KMS-11 (cell line): ENCODE measurements at regions not wholly inside any gene's neighbourhood (a gene's known extent, or its start where the extent isn't known, plus 50 kb on each side); places are given as distances from the start of the nearest gene placed in this dataset.

ENCODE experiments used
- H2AFZ ChIP-seq: fragments of 200-600 bp; sonication (generic); 2 replicates; pipeline ENCODE4 v1.6.1; 2016; ENCODE audit warnings: antibody characterized with exemption, mixed run types, low read depth
- H3K27ac ChIP-seq: fragments of 200-600 bp; sonication (generic); 2 replicates; pipeline ENCODE4 v1.6.1; 2016; ENCODE audit warnings: mild to moderate bottlenecking, mixed run types
- H3K27me3 ChIP-seq: fragments of 200-600 bp; sonication (generic); 2 replicates; pipeline ENCODE4 v1.6.1; 2017; ENCODE audit warnings: mild to moderate bottlenecking, low read depth, mixed run types, moderate library complexity; ENCODE audit not compliant: insufficient read depth
- H3K36me3 ChIP-seq: fragments of 200-600 bp; sonication (generic); 2 replicates; pipeline ENCODE4 v1.6.1; 2017; ENCODE audit warnings: mild to moderate bottlenecking, mixed run types; ENCODE audit not compliant: insufficient read depth
- H3K4me1 ChIP-seq: fragments of 200-600 bp; sonication (generic); 2 replicates; pipeline ENCODE4 v1.6.1; 2016; ENCODE audit warnings: mild to moderate bottlenecking, low read depth, mixed run types; ENCODE audit not compliant: poor library complexity, severe bottlenecking
- H3K4me2 ChIP-seq: fragments of 200-600 bp; sonication (generic); 2 replicates; pipeline ENCODE4 v1.7.0; 2016; ENCODE audit warnings: mild to moderate bottlenecking, mixed run types
- H3K4me3 ChIP-seq: fragments of 200-600 bp; sonication (generic); IDR thresholded peaks from 2 replicates; pipeline ENCODE4 v1.6.1; 2017; ENCODE audit warnings: low read depth, low read length, mixed read lengths; ENCODE audit not compliant: insufficient read depth
- H3K79me2 ChIP-seq: fragments of 200-600 bp; sonication (generic); 2 replicates; pipeline ENCODE4 v1.6.1; 2016; ENCODE audit warnings: low read depth, mixed run types; ENCODE audit not compliant: insufficient read depth
- H3K9ac ChIP-seq: fragments of 200-600 bp; sonication (generic); 2 replicates; pipeline ENCODE4 v1.6.1; 2016; ENCODE audit warnings: mild to moderate bottlenecking, mixed run types
- H4K20me1 ChIP-seq: fragments of 200-600 bp; sonication (generic); 2 replicates; pipeline ENCODE4 v1.6.1; 2016; ENCODE audit warnings: mild to moderate bottlenecking, mixed run types; ENCODE audit not compliant: insufficient read depth
- TF ChIP-seq, protein P1 (sequence below): fragments of 200-600 bp; sonication (generic); conservative IDR thresholded peaks from 2 replicates; pipeline ENCODE4 v1.6.1; 2017; ENCODE audit warnings: low read depth, mild to moderate bottlenecking, antibody characterized with exemption, low read length, moderate library complexity, mixed read lengths

DNA sequence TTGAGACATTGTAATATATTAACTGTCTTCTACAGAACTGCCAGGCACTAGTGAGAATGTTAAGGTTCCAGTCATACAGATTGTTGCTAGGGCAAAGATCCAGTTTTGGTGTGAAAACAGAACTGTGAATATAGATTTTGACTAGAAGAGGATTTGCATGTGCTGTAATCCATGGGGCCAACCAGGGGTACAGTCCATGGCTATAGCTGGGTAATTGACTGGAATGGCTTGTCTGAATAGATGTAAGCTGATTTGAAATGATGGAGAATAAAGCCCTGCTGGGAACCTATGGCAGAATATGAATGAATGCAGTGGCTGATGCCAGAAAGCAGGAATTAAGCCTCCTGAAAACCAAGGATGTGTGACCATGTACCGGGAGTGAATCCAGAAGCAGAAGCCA is 748.5 kb upstream of the CDH10 start:
- Histone ChIP-seq H3K27ac (no peak overlapping the region), H3K79me2 (no peaks in the 10 kb centered on the region), H3K4me1 (no peaks in the 10 kb centered on the region), H3K27me3 (no peaks in the 10 kb centered on the region), H3K4me2 (no peak overlapping the region), H2AFZ (no peak overlapping the region), H3K36me3 (no peaks in the 10 kb centered on the region), H3K4me3 (no peak overlapping the region), H3K9ac (no peak overlapping the region), H4K20me1 (no peaks in the 10 kb centered on the region)
- TF ChIP-seq, protein P1, sequence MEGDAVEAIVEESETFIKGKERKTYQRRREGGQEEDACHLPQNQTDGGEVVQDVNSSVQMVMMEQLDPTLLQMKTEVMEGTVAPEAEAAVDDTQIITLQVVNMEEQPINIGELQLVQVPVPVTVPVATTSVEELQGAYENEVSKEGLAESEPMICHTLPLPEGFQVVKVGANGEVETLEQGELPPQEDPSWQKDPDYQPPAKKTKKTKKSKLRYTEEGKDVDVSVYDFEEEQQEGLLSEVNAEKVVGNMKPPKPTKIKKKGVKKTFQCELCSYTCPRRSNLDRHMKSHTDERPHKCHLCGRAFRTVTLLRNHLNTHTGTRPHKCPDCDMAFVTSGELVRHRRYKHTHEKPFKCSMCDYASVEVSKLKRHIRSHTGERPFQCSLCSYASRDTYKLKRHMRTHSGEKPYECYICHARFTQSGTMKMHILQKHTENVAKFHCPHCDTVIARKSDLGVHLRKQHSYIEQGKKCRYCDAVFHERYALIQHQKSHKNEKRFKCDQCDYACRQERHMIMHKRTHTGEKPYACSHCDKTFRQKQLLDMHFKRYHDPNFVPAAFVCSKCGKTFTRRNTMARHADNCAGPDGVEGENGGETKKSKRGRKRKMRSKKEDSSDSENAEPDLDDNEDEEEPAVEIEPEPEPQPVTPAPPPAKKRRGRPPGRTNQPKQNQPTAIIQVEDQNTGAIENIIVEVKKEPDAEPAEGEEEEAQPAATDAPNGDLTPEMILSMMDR, result no peak

DNA sequence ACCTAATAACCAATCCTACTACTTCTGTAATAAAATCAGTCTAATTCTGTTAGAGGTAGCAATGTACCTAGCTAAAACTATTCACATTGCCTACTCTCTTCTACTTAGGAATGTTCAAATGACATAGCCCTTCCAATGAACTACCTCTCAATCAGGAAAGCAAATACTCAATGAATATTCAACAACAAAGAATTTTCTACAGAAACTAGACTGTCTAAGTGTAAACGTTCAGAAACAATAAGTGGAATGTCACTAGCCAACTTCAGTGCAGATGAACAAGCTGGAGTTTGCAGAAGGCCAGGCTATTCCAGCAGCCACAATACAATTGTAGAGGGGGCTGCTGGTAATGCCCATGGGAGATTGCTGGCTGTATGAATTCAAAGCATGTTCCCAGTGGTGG is 743.2 kb upstream of the CDH10 start:
- TF ChIP-seq, protein P1, result no peak
- Histone ChIP-seq H3K27me3 (no peaks in the 10 kb centered on the region), H3K4me3 (no peak overlapping the region)

DNA sequence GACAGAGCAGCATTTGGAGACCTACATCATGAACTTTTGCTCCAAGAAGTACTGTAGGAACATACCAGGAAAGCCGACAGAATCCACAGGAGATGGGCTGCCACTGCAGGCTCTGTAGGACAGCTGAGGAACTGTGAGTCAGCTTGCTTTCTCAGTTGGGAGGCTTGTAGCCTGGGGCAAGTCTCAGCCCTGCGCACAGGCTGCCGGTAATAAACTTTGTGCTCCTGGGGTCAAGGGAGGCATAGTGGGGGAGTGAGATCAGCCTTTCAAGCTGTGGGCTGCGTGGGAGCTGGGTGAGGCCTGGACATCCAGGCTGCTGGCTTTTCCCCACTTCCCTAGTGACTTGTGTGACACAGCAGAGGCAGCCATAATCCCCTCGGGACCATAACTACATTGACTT is 718.0 kb upstream of the CDH10 start:
- Histone ChIP-seq H2AFZ (no peak overlapping the region), H3K79me2 (no peaks in the 10 kb centered on the region), H3K4me1 (no peaks in the 10 kb centered on the region), H3K9ac (no peak overlapping the region), H3K4me3 (no peak overlapping the region), H3K27me3 (no peaks in the 10 kb centered on the region), H3K27ac (no peak overlapping the region), H3K36me3 (no peaks in the 10 kb centered on the region), H3K4me2 (no peak overlapping the region), H4K20me1 (no peaks in the 10 kb centered on the region)
- TF ChIP-seq, protein P1, result no peak

More for the DNA sequence above, 743.2 kb upstream of the CDH10 start:
- Histone ChIP-seq H3K4me1 (no peaks in the 10 kb centered on the region), H2AFZ (no peak overlapping the region), H3K36me3 (no peaks in the 10 kb centered on the region), H3K27ac (no peak overlapping the region), H3K9ac (no peak overlapping the region), H4K20me1 (no peaks in the 10 kb centered on the region), H3K4me2 (no peak overlapping the region), H3K79me2 (no peaks in the 10 kb centered on the region)

DNA sequence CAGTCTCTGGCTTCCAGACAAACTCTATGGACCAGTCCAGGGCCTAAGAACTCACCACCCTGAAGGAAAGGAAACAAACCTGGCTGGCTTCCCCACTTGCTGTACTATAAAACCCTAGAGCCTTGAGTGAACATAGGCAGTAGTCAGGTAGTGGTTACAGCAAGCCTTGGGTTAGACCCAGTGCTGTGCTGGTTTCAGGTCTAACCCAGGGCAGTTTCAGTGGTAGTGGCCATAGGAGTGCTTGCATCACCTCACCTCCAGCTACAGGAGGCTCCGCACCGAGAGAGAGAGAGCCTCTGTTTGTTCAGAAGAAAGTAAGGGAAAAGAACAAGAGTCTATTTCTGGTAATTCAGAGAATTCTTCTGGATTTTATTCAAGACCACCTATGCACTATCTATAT is 714.1 kb upstream of the CDH10 start:
- no peak overlapping the region for H3K4me3 ChIP-seq
- TF ChIP-seq, protein P1, result no peak

DNA sequence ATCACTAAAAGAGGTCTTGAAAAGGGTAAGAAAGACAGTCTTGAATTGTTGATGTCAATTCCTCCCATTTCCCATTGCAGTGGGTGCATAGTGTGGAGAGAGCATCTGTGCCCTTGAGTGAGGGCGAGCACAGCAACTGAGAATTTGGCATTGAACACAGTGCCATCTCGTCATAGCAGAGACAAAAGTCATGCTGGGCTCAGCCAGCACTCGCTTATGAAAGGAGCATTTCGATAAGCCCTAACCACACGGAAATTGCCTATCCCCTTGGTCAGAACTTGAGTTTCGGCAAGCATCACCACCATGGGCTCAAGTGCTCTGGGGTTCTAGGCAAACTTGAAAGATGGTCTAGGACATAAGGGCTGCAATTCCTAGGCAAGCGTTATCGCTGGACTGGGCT is 712.8 kb upstream of the CDH10 start:
- H3K36me3 ChIP-seq, result no peaks in the 10 kb centered on the region
- H3K4me1 ChIP-seq, result no peaks in the 10 kb centered on the region
- H4K20me1 ChIP-seq, result no peaks in the 10 kb centered on the region
- TF ChIP-seq, protein P1, result no peak
- no peaks in the 10 kb centered on the region for H3K27me3 ChIP-seq
- no peak overlapping the region for H2AFZ ChIP-seq
- no peak overlapping the region for H3K27ac ChIP-seq
- no peak overlapping the region for H3K4me2 ChIP-seq
- H3K9ac ChIP-seq, result no peak overlapping the region
- no peak overlapping the region for H3K4me3 ChIP-seq
- H3K79me2 ChIP-seq, result no peaks in the 10 kb centered on the region

More for the DNA sequence above, 714.1 kb upstream of the CDH10 start:
- H3K9ac ChIP-seq, result no peak overlapping the region
- H3K27ac ChIP-seq, result no peak overlapping the region
- no peaks in the 10 kb centered on the region for H3K4me1 ChIP-seq
- H3K4me2 ChIP-seq, result no peak overlapping the region
- no peak overlapping the region for H2AFZ ChIP-seq
- H3K36me3 ChIP-seq, result no peaks in the 10 kb centered on the region
- H3K79me2 ChIP-seq, result no peaks in the 10 kb centered on the region
- H3K27me3 ChIP-seq, result no peaks in the 10 kb centered on the region
- no peaks in the 10 kb centered on the region for H4K20me1 ChIP-seq
